Spleen (tissue), 11 donors: ENCODE measurements at regions not wholly inside any gene's neighbourhood (a gene's known extent, or its start where the extent isn't known, plus 50 kb on each side); places are given as distances from the start of the nearest gene placed in this dataset.

Experiments used
- DNase-seq: peaks from one replicate; pipeline ENCODE4 v3.0.0-alpha.2; 2020
- H3K27ac ChIP-seq, 8 donors: fragments of 200-600 bp; sonication (generic) in 7 of 8; 1 replicate in 4 of 8; 2 replicates in 4 of 8; pipeline versions ENCODE4 v1.5.0 to v1.8.0; 2016 to 2021; ENCODE audit warnings: inconsistent platforms in 4 of 8, mild to moderate bottlenecking in 4 of 8, moderate library complexity in 1 of 8
- H3K27me3 ChIP-seq, 7 donors: fragments of 200-600 bp; sonication (generic) in 6 of 7; replicated peaks in 1 of 7; 1 replicate in 4 of 7; 2 replicates in 3 of 7; pipeline versions ENCODE4 v1.5.0 to v1.8.0; 2016 to 2021; ENCODE audit warnings: inconsistent platforms in 3 of 7, mild to moderate bottlenecking in 1 of 7
- H3K36me3 ChIP-seq, 6 donors: fragments of 200-600 bp; sonication (generic) in 5 of 6; 1 replicate in 4 of 6; 2 replicates in 2 of 6; pipeline versions ENCODE4 v1.5.0 to v1.8.0; 2016 to 2021; ENCODE audit warnings: inconsistent platforms in 2 of 6
- H3K4me1 ChIP-seq, 6 donors: fragments of 200-600 bp; sonication (generic) in 5 of 6; 1 replicate in 3 of 6; 2 replicates in 3 of 6; pipeline versions ENCODE4 v1.5.0 to v1.8.0; 2016 to 2021; ENCODE audit warnings: inconsistent platforms in 3 of 6
- H3K4me3 ChIP-seq, 8 donors: fragments of 200-600 bp; sonication (generic) in 7 of 8; 1 replicate in 4 of 8; 2 replicates in 4 of 8; pipeline versions ENCODE4 v1.5.0 to v1.8.0; 2016 to 2021; ENCODE audit warnings: inconsistent platforms in 4 of 8, mild to moderate bottlenecking in 4 of 8, moderate library complexity in 2 of 8
- H3K9me3 ChIP-seq, 8 donors: fragments of 200-600 bp; sonication (generic) in 7 of 8; 1 replicate in 4 of 8; 2 replicates in 4 of 8; pipeline versions ENCODE4 v1.5.0 to v1.8.0; 2016 to 2021; ENCODE audit warnings: inconsistent platforms in 4 of 8
- CTCF ChIP-seq, 11 experiments: fragments of 200-600 bp in 7 of 11; fragments of 450-650 bp in 4 of 11; sonication (generic) in 4 of 11; IDR thresholded peaks in 8 of 11; conservative IDR thresholded peaks in 3 of 11; 1 replicate in 7 of 11; 2 replicates in 4 of 11; pipeline versions ENCODE4 v1.4.0 to v1.8.0; 2016 to 2021; ENCODE audit warnings: antibody characterized with exemption in 11 of 11, inconsistent platforms in 4 of 11, mild to moderate bottlenecking in 1 of 11
- POLR2A ChIP-seq, 3 donors: fragments of 450-650 bp; IDR thresholded peaks; one replicate each; pipeline ENCODE4 v1.5.1; 2017; ENCODE audit warnings: antibody characterized with exemption in 3 of 3, mild to moderate bottlenecking in 1 of 3
- POLR2AphosphoS5 ChIP-seq, 3 donors: sonication (generic); formaldehyde crosslinking; IDR thresholded peaks; one replicate each; pipeline ENCODE4 v1.5.1; 2017; ENCODE audit warnings: antibody characterized with exemption in 3 of 3
- WGBS, 5 donors: extraction: QIAGEN DNeasy Blood & Tissue Kit in 3 of 5; methylation state at CpG; one replicate each; pipeline versions ENCODE4 v1.1.5 to v1.1.7; 2013 to 2018; 5-methylcytosine and 5-hydroxymethylcytosine counted together
- intact Hi-C: fragments of 100-400 bp; cut with DNase I; formaldehyde crosslinking; loops from one replicate; pipeline ENCODE4 v1.15.0; 2023; ENCODE audit warnings: low total_unique reads
- donor health status: healthy with polysubstance abuse.
- donor health status: DM: no; HTN: no; CAD: no; lungs with moderate emphysema.
- donor health status: DM: no; HTN: no; CAD: no.
- donor health status: Bipolar disorder and iron deficiency.
- donor health status: healthy.
- donor health status: DM: no; HTN: no; CAD: no.
- donor health status: DM: yes; HTN: yes; CAD: no.

- Histone ChIP-seq H3K4me1 (peaks cover 0 to 31% (median 13%) of the 10 kb centered on the region in 6 donors), H3K36me3 (no peaks in the 10 kb centered on the region), H3K27ac (no peak overlapping the region), H3K4me3 (no peak overlapping the region), H3K27me3 (no peaks in the 10 kb centered on the region), H3K9me3 (no peaks in the 10 kb centered on the region)
- TF ChIP-seq POLR2A (IDR thresholded peaks at IDR 0.05), result no peak
- TF ChIP-seq CTCF (IDR thresholded peaks at IDR 0.05 in 8 of 11, conservative IDR thresholded peaks at IDR 0.05 in 3 of 11), result no peak
- TF ChIP-seq POLR2AphosphoS5 (IDR thresholded peaks at IDR 0.05), result no peak
- 86 to 95% (median 93%) methylated on average over 8 of the region's 8 CpGs for WGBS, 5 donors
- intact Hi-C loops, result loop anchor here (5.0 kb wide), 1 partner anchor 545 kb away; no protein-coding TSS in a partner anchor
- DNase-seq, result no peak
These were observed 150.0 kb upstream of the HAAO start for GRCh38 chr2:42942214-42942989.

- TF ChIP-seq POLR2A (IDR thresholded peaks at IDR 0.05) (no peak), POLR2AphosphoS5 (IDR thresholded peaks at IDR 0.05) (no peak), CTCF (IDR thresholded peaks at IDR 0.05 in 8 of 11, conservative IDR thresholded peaks at IDR 0.05 in 3 of 11) (no peak)
- intact Hi-C loops, result loop anchor here (5.0 kb wide), 1 partner anchor 546 kb away; no protein-coding TSS in a partner anchor
- H3K27me3 ChIP-seq, result no peaks in the 10 kb centered on the region
- no peaks in the 10 kb centered on the region for H3K9me3 ChIP-seq
- no peak for DNase-seq
- no peak overlapping the region for H3K4me3 ChIP-seq
- H3K36me3 ChIP-seq, result no peaks in the 10 kb centered on the region
- H3K27ac ChIP-seq, result peak overlapping the region in 1 of 8 donors; percentile 53
- WGBS, 5 donors, result 72 to 93% (median 83%) methylated on average over 3 of the region's 3 CpGs
- H3K4me1 ChIP-seq, result peaks cover 0 to 31% (median 12%) of the 10 kb centered on the region in 6 donors
These were observed 149.3 kb upstream of the HAAO start for GRCh38 chr2:42941633-42942176.

- peaks cover 0 to 48% (median 18%) of the 10 kb centered on the region in 6 donors for H3K4me1 ChIP-seq
- H3K36me3 ChIP-seq, result no peaks in the 10 kb centered on the region
- intact Hi-C loops, result loop anchor here (5.0 to 10.0 kb wide), 2 partner anchors 65 to 548 kb away; no protein-coding TSS in a partner anchor
- peak overlapping the region in 7 of 8 donors; percentile 17 to 63 (median 55) for H3K27ac ChIP-seq
- H3K9me3 ChIP-seq, result no peaks in the 10 kb centered on the region
- peak in 1 of 3 donors; percentile 45 for TF ChIP-seq POLR2AphosphoS5 (IDR thresholded peaks at IDR 0.05)
- no peak for TF ChIP-seq CTCF (IDR thresholded peaks at IDR 0.05 in 8 of 11, conservative IDR thresholded peaks at IDR 0.05 in 3 of 11)
- no peak for TF ChIP-seq POLR2A (IDR thresholded peaks at IDR 0.05)
- WGBS, 5 donors, result 66 to 76% (median 70%) methylated on average over 11 of the region's 11 CpGs
- H3K4me3 ChIP-seq, result no peak overlapping the region
- H3K27me3 ChIP-seq, result no peaks in the 10 kb centered on the region
- no peak for DNase-seq
These were observed 147.2 kb upstream of the HAAO start for GRCh38 chr2:42939411-42940206.
